Right lobe of liver (tissue), 6 donors: ENCODE measurements at regions not wholly inside any gene's neighbourhood (a gene's known extent, or its start where the extent isn't known, plus 50 kb on each side); places are given as distances from the start of the nearest gene placed in this dataset.

Experiments used
- ATAC-seq, 4 donors: fragments of 200-7000 bp; cut with Tn5 transposase; one replicate each; pipeline ENCODE4 v1.9.1; 2020; ENCODE audit warnings: mild to moderate bottlenecking in 4 of 4, moderate library complexity in 4 of 4
- DNase-seq, 3 donors: peaks; one replicate each; pipeline ENCODE4 v3.0.0-alpha.2; 2020
- H3K27ac ChIP-seq, 3 donors: fragments of 200-600 bp; one replicate each; pipeline ENCODE4 v1.8.0; 2022
- H3K27me3 ChIP-seq, 2 donors: fragments of 200-600 bp; one replicate each; pipeline ENCODE4 v1.8.0; 2022
- H3K36me3 ChIP-seq, 4 donors: fragments of 200-600 bp; sonication (generic) in 1 of 4; one replicate each; pipeline versions ENCODE4 v1.5.1 to v1.8.0; 2017 to 2022; ENCODE audit warnings: control low read depth in 1 of 4
- H3K4me1 ChIP-seq, 4 donors: fragments of 200-600 bp; sonication (generic) in 1 of 4; one replicate each; pipeline versions ENCODE4 v1.5.1 to v1.8.0; 2017 to 2022; ENCODE audit warnings: control low read depth in 1 of 4
- H3K4me3 ChIP-seq, 3 donors: fragments of 200-600 bp; one replicate each; pipeline ENCODE4 v1.8.0; 2022
- H3K9me3 ChIP-seq, 4 donors: fragments of 200-600 bp; sonication (generic) in 1 of 4; one replicate each; pipeline versions ENCODE4 v1.5.1 to v1.8.0; 2017 to 2022; ENCODE audit warnings: control low read depth in 1 of 4
- POLR2A ChIP-seq: fragments of 450-650 bp; IDR thresholded peaks from one replicate; pipeline ENCODE4 v1.6.1; 2017; ENCODE audit warnings: antibody characterized with exemption, mild to moderate bottlenecking
- WGBS: methylation state at CpG from one replicate; pipeline ENCODE4 v1.1.6; 2018; ENCODE audit warnings: low coverage, low lambda C conversion rate; ENCODE audit not compliant: insufficient coverage; ENCODE audit errors: missing lambda C conversion rate; 5-methylcytosine and 5-hydroxymethylcytosine counted together
- intact Hi-C, 2 donors: fragments of 100-400 bp; cut with DNase I; formaldehyde crosslinking; loops; one replicate each; pipeline versions ENCODE4 v1.11.2 to v1.14.1; 2022
- TF ChIP-seq, protein P1 (sequence below), 4 donors: fragments of 200-600 bp in 3 of 4; fragments of 450-650 bp in 1 of 4; IDR thresholded peaks; one replicate each; pipeline versions ENCODE4 v1.5.1 to v1.8.0; 2016 to 2022; ENCODE audit warnings: antibody characterized with exemption in 4 of 4, mild to moderate bottlenecking in 2 of 4
- donor health status: DM: no; HTN: yes; CAD: no.
- donor health status: DM: no; HTN: no; CAD: no.
- donor health status: DM: no; HTN: no; CAD: no.
- donor health status: DM: no; HTN: yes; CAD: no.
- donor health status: DM: no; HTN: yes; CAD: no.

GRCh38 chr1:106979371-106979770 lies 77.1 kb upstream of the PRMT6 start:
- Histone ChIP-seq H3K27ac (no peak overlapping the region), H3K4me3 (no peak overlapping the region), H3K36me3 (no peaks in the 10 kb centered on the region), H3K4me1 (no peaks in the 10 kb centered on the region), H3K27me3 (no peaks in the 10 kb centered on the region), H3K9me3 (no peaks in the 10 kb centered on the region)
- ATAC-seq (no peak), DNase-seq (no peak)
- TF ChIP-seq, protein P1, sequence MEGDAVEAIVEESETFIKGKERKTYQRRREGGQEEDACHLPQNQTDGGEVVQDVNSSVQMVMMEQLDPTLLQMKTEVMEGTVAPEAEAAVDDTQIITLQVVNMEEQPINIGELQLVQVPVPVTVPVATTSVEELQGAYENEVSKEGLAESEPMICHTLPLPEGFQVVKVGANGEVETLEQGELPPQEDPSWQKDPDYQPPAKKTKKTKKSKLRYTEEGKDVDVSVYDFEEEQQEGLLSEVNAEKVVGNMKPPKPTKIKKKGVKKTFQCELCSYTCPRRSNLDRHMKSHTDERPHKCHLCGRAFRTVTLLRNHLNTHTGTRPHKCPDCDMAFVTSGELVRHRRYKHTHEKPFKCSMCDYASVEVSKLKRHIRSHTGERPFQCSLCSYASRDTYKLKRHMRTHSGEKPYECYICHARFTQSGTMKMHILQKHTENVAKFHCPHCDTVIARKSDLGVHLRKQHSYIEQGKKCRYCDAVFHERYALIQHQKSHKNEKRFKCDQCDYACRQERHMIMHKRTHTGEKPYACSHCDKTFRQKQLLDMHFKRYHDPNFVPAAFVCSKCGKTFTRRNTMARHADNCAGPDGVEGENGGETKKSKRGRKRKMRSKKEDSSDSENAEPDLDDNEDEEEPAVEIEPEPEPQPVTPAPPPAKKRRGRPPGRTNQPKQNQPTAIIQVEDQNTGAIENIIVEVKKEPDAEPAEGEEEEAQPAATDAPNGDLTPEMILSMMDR (IDR thresholded peaks at IDR 0.05) = no peak
- no peak for TF ChIP-seq POLR2A
- intact Hi-C loops = no loop called here
- WGBS = 34% methylated on average over 2 of the region's 2 CpGs

- ATAC-seq = no peak
- intact Hi-C loops = no loop called here
- DNase-seq = no peak
- no peaks in the 10 kb centered on the region for H3K36me3 ChIP-seq
- 44% methylated on average over 3 of the region's 3 CpGs for WGBS
- no peaks in the 10 kb centered on the region for H3K4me1 ChIP-seq
- H3K27me3 ChIP-seq = no peaks in the 10 kb centered on the region
- H3K9me3 ChIP-seq = no peaks in the 10 kb centered on the region
- H3K27ac ChIP-seq = no peak overlapping the region
- H3K4me3 ChIP-seq = no peak overlapping the region
- TF ChIP-seq, protein P1 (IDR thresholded peaks at IDR 0.05) = no peak
- no peak for TF ChIP-seq POLR2A
These were observed 76.4 kb upstream of the PRMT6 start for GRCh38 chr1:106980121-106980520.

DNA sequence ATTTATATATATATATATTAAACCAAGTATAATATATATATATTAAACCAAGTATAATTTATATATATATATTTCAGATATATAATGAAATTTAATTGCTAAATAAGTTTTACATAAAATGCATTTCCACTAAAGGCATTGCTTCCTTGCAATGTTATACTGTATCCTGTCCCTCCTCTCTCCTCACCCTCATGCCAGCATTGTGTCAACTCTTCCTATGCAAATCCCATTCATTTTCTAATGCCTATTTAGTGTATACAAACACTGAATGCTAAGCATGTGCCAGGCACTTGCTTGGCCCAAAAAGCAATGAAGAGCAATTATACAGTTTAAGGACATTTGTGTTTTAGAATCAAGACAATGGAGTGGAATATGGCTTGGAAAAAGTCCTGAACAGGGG lies 71.7 kb upstream of the PRMT6 start:
- H3K9me3 ChIP-seq = no peaks in the 10 kb centered on the region
- no peak for DNase-seq
- no peaks in the 10 kb centered on the region for H3K4me1 ChIP-seq
- no peak for TF ChIP-seq POLR2A
- TF ChIP-seq, protein P1 (IDR thresholded peaks at IDR 0.05) = no peak
- H3K27ac ChIP-seq = no peak overlapping the region
- no peak for ATAC-seq
- intact Hi-C loops = no loop called here
- H3K27me3 ChIP-seq = no peaks in the 10 kb centered on the region
- no peaks in the 10 kb centered on the region for H3K36me3 ChIP-seq
- no peak overlapping the region for H3K4me3 ChIP-seq

DNA sequence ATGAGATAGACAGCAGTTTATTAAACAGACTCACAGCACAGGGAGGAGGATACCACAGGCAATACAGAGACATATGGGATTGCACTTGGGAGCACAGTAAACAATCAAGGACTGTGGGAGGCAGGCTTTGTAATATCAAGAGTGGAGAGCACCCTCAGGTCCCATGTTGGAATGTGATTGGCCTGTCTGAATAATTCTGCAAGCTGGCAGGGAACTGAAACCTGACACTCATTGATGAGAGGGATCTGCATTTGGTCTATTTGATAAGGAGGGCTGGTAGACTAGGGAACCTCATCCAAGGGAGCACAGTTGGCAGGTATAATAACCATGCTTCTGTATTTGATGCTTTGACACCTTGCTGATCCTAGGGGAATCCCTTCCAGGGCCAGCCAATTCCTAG lies 69.9 kb upstream of the PRMT6 start:
- TF ChIP-seq POLR2A = no peak
- TF ChIP-seq, protein P1 (IDR thresholded peaks at IDR 0.05) = no peak
- Histone ChIP-seq H3K36me3 (no peaks in the 10 kb centered on the region), H3K27ac (no peak overlapping the region), H3K4me3 (no peak overlapping the region), H3K4me1 (no peaks in the 10 kb centered on the region), H3K27me3 (no peaks in the 10 kb centered on the region), H3K9me3 (no peaks in the 10 kb centered on the region)
- DNase-seq = no peak
- intact Hi-C loops = no loop called here
- ATAC-seq = no peak

GRCh38 chr1:106995970-106996369 lies 60.5 kb upstream of the PRMT6 start:
- Histone ChIP-seq H3K4me3 (no peak overlapping the region), H3K27me3 (no peaks in the 10 kb centered on the region), H3K9me3 (no peaks in the 10 kb centered on the region), H3K4me1 (no peaks in the 10 kb centered on the region), H3K36me3 (no peaks in the 10 kb centered on the region), H3K27ac (no peak overlapping the region)
- no peak for ATAC-seq
- DNase-seq = no peak
- TF ChIP-seq POLR2A = no peak
- TF ChIP-seq, protein P1 (IDR thresholded peaks at IDR 0.05) = no peak
- intact Hi-C loops = no loop called here
